ENCODE measurements at regions not wholly inside any gene's neighbourhood (a gene's known extent, or its start where the extent isn't known, plus 50 kb on each side); places are given as distances from the start of the nearest gene placed in this dataset.

DNA sequence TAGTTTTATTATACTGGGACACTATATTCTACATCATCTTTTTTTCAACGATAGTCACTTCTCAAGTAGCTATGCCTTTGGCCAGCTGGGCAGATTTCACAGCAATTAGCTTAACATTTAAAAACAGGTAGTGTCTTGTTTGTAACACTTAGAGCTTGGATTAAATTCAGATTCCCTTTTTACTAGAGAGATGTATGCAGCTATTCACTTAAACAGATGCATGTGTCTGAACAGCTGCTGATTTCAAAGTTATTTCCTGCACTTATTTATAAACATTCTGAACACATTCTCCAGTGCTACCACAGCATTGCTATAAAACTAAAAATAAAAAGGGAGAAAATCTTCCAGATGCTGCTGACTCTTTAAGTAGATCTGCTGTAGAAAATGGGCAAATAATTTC is 637.2 kb downstream of the POM121L12 start:
- Histone ChIP-seq H3F3A (ENCODE audit: insufficient read depth, low read length) (no peaks in the 10 kb centered on the region), H3K4me1 (ENCODE audit: insufficient read depth, low read length, severe bottlenecking) (no peaks in the 10 kb centered on the region), H3K27me3 (ENCODE audit: insufficient read depth, low read length) (no peaks in the 10 kb centered on the region), H3K9me2 (ENCODE audit: low read depth, low read length) (no peaks in the 10 kb centered on the region), H4K20me1 (ENCODE audit: insufficient read depth, low read length) (no peaks in the 10 kb centered on the region), H3K27ac (ENCODE audit: low read depth, low read length, poor library complexity, severe bottlenecking) (no peak overlapping the region), H3K36me3 (ENCODE audit: insufficient read depth, low read length) (no peaks in the 10 kb centered on the region), H3K9ac (ENCODE audit: low read length) (no peak overlapping the region), H3K4me3 (ENCODE audit: low read depth, low read length, poor library complexity, severe bottlenecking) (no peak overlapping the region), H3K9me3 (ENCODE audit: low read length) (peaks cover 3% of the 10 kb centered on the region), H3K79me2 (ENCODE audit: insufficient read depth, low read length) (no peaks in the 10 kb centered on the region), H2AFZ (ENCODE audit: low read length) (no peak overlapping the region), H3K4me2 (ENCODE audit: low read length) (no peak overlapping the region)
- no peak for TF ChIP-seq EZH2 (IDR thresholded peaks at IDR 0.05; ENCODE audit: borderline replicate concordance, low read length)
- TF ChIP-seq CTCF (IDR thresholded peaks at IDR 0.05; ENCODE audit: low read length), result no peak

- Histone ChIP-seq H3K4me3 (ENCODE audit: low read depth, low read length, poor library complexity, severe bottlenecking) (no peak overlapping the region), H3K9ac (ENCODE audit: low read length) (no peak overlapping the region), H2AFZ (ENCODE audit: low read length) (no peak overlapping the region), H3K27ac (ENCODE audit: low read depth, low read length, poor library complexity, severe bottlenecking) (no peak overlapping the region), H3K27me3 (ENCODE audit: insufficient read depth, low read length) (no peaks in the 10 kb centered on the region), H3K36me3 (ENCODE audit: insufficient read depth, low read length) (no peaks in the 10 kb centered on the region), H3F3A (ENCODE audit: insufficient read depth, low read length) (no peaks in the 10 kb centered on the region), H4K20me1 (ENCODE audit: insufficient read depth, low read length) (no peaks in the 10 kb centered on the region), H3K9me3 (ENCODE audit: low read length) (no peaks in the 10 kb centered on the region), H3K4me2 (ENCODE audit: low read length) (no peak overlapping the region), H3K4me1 (ENCODE audit: insufficient read depth, low read length, severe bottlenecking) (no peaks in the 10 kb centered on the region), H3K9me2 (ENCODE audit: low read depth, low read length) (no peaks in the 10 kb centered on the region), H3K79me2 (ENCODE audit: insufficient read depth, low read length) (no peaks in the 10 kb centered on the region)
- TF ChIP-seq EZH2 (IDR thresholded peaks at IDR 0.05; ENCODE audit: borderline replicate concordance, low read length), result no peak
- TF ChIP-seq CTCF (IDR thresholded peaks at IDR 0.05; ENCODE audit: low read length), result no peak
These were observed 640.4 kb downstream of the POM121L12 start for GRCh38 chr7:53675835-53676234.

- no peak overlapping the region for H3K4me3 ChIP-seq (ENCODE audit: low read depth, low read length, poor library complexity, severe bottlenecking)
- H3K27me3 ChIP-seq (ENCODE audit: insufficient read depth, low read length), result no peaks in the 10 kb centered on the region
- no peak for TF ChIP-seq EZH2 (IDR thresholded peaks at IDR 0.05; ENCODE audit: borderline replicate concordance, low read length)
- TF ChIP-seq CTCF (IDR thresholded peaks at IDR 0.05; ENCODE audit: low read length), result no peak
- H2AFZ ChIP-seq (ENCODE audit: low read length), result no peak overlapping the region
- no peaks in the 10 kb centered on the region for H4K20me1 ChIP-seq (ENCODE audit: insufficient read depth, low read length)
- no peaks in the 10 kb centered on the region for H3K9me2 ChIP-seq (ENCODE audit: low read depth, low read length)
- no peak overlapping the region for H3K27ac ChIP-seq (ENCODE audit: low read depth, low read length, poor library complexity, severe bottlenecking)
- H3K36me3 ChIP-seq (ENCODE audit: insufficient read depth, low read length), result no peaks in the 10 kb centered on the region
- H3K9me3 ChIP-seq (ENCODE audit: low read length), result no peaks in the 10 kb centered on the region
- H3K4me1 ChIP-seq (ENCODE audit: insufficient read depth, low read length, severe bottlenecking), result no peaks in the 10 kb centered on the region
- H3K9ac ChIP-seq (ENCODE audit: low read length), result no peak overlapping the region
- H3F3A ChIP-seq (ENCODE audit: insufficient read depth, low read length), result no peaks in the 10 kb centered on the region
- H3K4me2 ChIP-seq (ENCODE audit: low read length), result no peak overlapping the region
- H3K79me2 ChIP-seq (ENCODE audit: insufficient read depth, low read length), result no peaks in the 10 kb centered on the region
These were observed 649.3 kb downstream of the POM121L12 start for GRCh38 chr7:53684693-53685092.
